HepG2 (cell line): ENCODE measurements at regions not wholly inside any gene's neighbourhood (a gene's known extent, or its start where the extent isn't known, plus 50 kb on each side); places are given as distances from the start of the nearest gene placed in this dataset.

Experiments used
- ATAC-seq: fragments of 200-7000 bp; cut with Tn5 transposase; 3 replicates; pipeline ENCODE4 v1.9.1; 2020; ENCODE audit warnings: mild to moderate bottlenecking, moderate library complexity
- BruUV-seq: library from RNA; stranded (reverse); fragments of 400-500 nt; replicated peaks from 2 replicates; lab custom pipeline; 2021; lab: Mats Ljungman, UMichigan
- CTCF ChIA-PET: fragments of 300-600 bp; formaldehyde crosslinking; extraction: SDS; loops from one replicate; lab custom pipeline; 2021; ENCODE audit warnings: low total read pairs, inconsistent platforms, low intra/inter-chr PET ratio; lab: Yijun Ruan, JAX
- POLR2A ChIA-PET: fragments of 350-600 bp; sonication (Branson Sonifier 250); formaldehyde crosslinking; loops from one replicate; lab custom pipeline; 2020; ENCODE audit warnings: antibody characterized with exemption, inconsistent platforms; lab: Yijun Ruan, JAX
- DNase-seq: peaks from one replicate; pipeline ENCODE4 v3.0.0-alpha.2; 2015; ENCODE audit warnings: low spot score
- FAIRE-seq: peaks from 3 replicates; lab custom pipeline; 2011; peaks lifted over from hg19 to GRCh38; lab: Jason Lieb, UNC
- H2AFZ ChIP-seq: one replicate; pipeline ENCODE4 v1.6.1; 2011; ENCODE audit warnings: low read length, inconsistent platforms
- H3K27ac ChIP-seq: fragments of 300-600 bp; 3 replicates; pipeline ENCODE4 v1.8.0; 2011; ENCODE audit warnings: mixed run types, mild to moderate bottlenecking, mixed read lengths, low read length, inconsistent platforms; ENCODE audit not compliant: insufficient read depth; ENCODE audit errors: extremely low read length
- H3K27me3 ChIP-seq, 2 experiments: fragments of 200-600 bp in 1 of 2; 2 replicates in 1 of 2; 3 replicates in 1 of 2; pipeline versions ENCODE4 v1.6.0 to v1.8.0; 2011; ENCODE audit warnings: low read length in 2 of 2, mild to moderate bottlenecking in 2 of 2, moderate library complexity in 2 of 2, inconsistent platforms in 1 of 2; ENCODE audit not compliant: insufficient read depth in 2 of 2, control insufficient read depth in 1 of 2
- H3K36me3 ChIP-seq, 2 experiments: fragments of 200-600 bp in 1 of 2; replicated peaks in 1 of 2; 2 replicates in 1 of 2; 3 replicates in 1 of 2; pipeline versions ENCODE4 v1.5.1 to v1.8.0; 2011; ENCODE audit warnings: low read length in 2 of 2, inconsistent platforms in 1 of 2; ENCODE audit not compliant: insufficient read depth in 2 of 2, control insufficient read depth in 1 of 2
- H3K4me1 ChIP-seq: 2 replicates; pipeline ENCODE4 v1.5.1; 2012; ENCODE audit warnings: low read length, inconsistent platforms; ENCODE audit not compliant: insufficient read depth
- H3K4me2 ChIP-seq: 2 replicates; pipeline ENCODE4 v1.6.0; 2011; ENCODE audit warnings: low read depth, low read length, inconsistent platforms
- H3K4me3 ChIP-seq, 3 experiments: fragments of 200-600 bp in 1 of 3; sonication (generic), shearing (Covaris generic) in 1 of 3; replicated peaks in 1 of 3; 2 replicates each; pipeline ENCODE4 v1.5.1; 2011 to 2016; ENCODE audit warnings: low read length in 3 of 3, inconsistent platforms in 2 of 3, low read depth in 2 of 3, mild to moderate bottlenecking in 2 of 3, control low read depth in 1 of 3, mixed read lengths in 1 of 3; ENCODE audit not compliant: insufficient read depth in 1 of 3
- H3K79me2 ChIP-seq: one replicate; pipeline ENCODE4 v1.6.1; 2011; ENCODE audit warnings: low read length, inconsistent platforms; ENCODE audit not compliant: insufficient read depth
- H3K9ac ChIP-seq: 2 replicates; pipeline ENCODE4 v1.6.0; 2011; ENCODE audit warnings: mild to moderate bottlenecking, low read depth, low read length, inconsistent platforms; ENCODE audit not compliant: insufficient read depth
- H3K9me3 ChIP-seq: 2 replicates; pipeline ENCODE4 v1.5.1; 2012; ENCODE audit warnings: mild to moderate bottlenecking, low read length
- H4K20me1 ChIP-seq: 2 replicates; pipeline ENCODE4 v1.6.0; 2011; ENCODE audit warnings: inconsistent platforms, mild to moderate bottlenecking, low read length, moderate library complexity; ENCODE audit not compliant: insufficient read depth
- DMAP1 ChIP-seq: IDR thresholded peaks from 2 replicates; pipeline ENCODE4 v1.6.1; 2016
- HES4 ChIP-seq: sonication (generic); formaldehyde crosslinking; IDR thresholded peaks from 2 replicates; pipeline ENCODE4 v1.9.0; 2021; ENCODE audit warnings: mild to moderate bottlenecking, missing genetic modification reagents, borderline replicate concordance
- MIER2 ChIP-seq: IDR thresholded peaks from 2 replicates; pipeline ENCODE4 v1.6.1; 2016; ENCODE audit warnings: missing biosample characterization, missing genetic modification reagents
- MYC ChIP-seq: sonication (generic); formaldehyde crosslinking; IDR thresholded peaks from 2 replicates; pipeline ENCODE4 v1.9.0; 2021; ENCODE audit warnings: missing genetic modification reagents, borderline replicate concordance
- NCOR1 ChIP-seq: fragments of 200-600 bp; sonication (generic); IDR thresholded peaks from 2 replicates; pipeline ENCODE4 v1.7.0; 2017; ENCODE audit warnings: antibody characterized with exemption, low read length, borderline replicate concordance
- NFE2L1 ChIP-seq: sonication (generic); formaldehyde crosslinking; IDR thresholded peaks from 2 replicates; pipeline ENCODE4 v1.4.0; 2020; ENCODE audit warnings: missing genetic modification reagents, mild to moderate bottlenecking, borderline replicate concordance
- PPARG ChIP-seq: conservative IDR thresholded peaks from 2 replicates; pipeline ENCODE4 v1.6.1; 2016; ENCODE audit warnings: missing biosample characterization, missing genetic modification reagents
- PRDM10 ChIP-seq: sonication (generic); formaldehyde crosslinking; IDR thresholded peaks from 2 replicates; pipeline ENCODE4 v1.4.0; 2020; ENCODE audit warnings: low read depth, missing genetic modification reagents
- TCF7 ChIP-seq: sonication (generic); IDR thresholded peaks from 2 replicates; pipeline ENCODE4 v1.6.1; 2016; ENCODE audit warnings: antibody characterized with exemption, low read depth
- TEAD2 ChIP-seq: sonication (generic); formaldehyde crosslinking; IDR thresholded peaks from 2 replicates; pipeline ENCODE4 v1.9.0; 2021; ENCODE audit warnings: missing genetic modification reagents
- XBP1 ChIP-seq: sonication (generic); formaldehyde crosslinking; IDR thresholded peaks from 2 replicates; pipeline ENCODE4 v1.5.0; 2020; ENCODE audit warnings: missing genetic modification reagents
- ZFY ChIP-seq: sonication (generic); formaldehyde crosslinking; IDR thresholded peaks from 2 replicates; pipeline ENCODE4 v1.4.0; 2020; ENCODE audit warnings: missing genetic modification reagents
- ZNF503 ChIP-seq: sonication (generic); formaldehyde crosslinking; IDR thresholded peaks from 2 replicates; pipeline ENCODE4 v1.4.0; 2020; ENCODE audit warnings: missing genetic modification reagents
- ZNF572 ChIP-seq: sonication (generic); formaldehyde crosslinking; IDR thresholded peaks from 2 replicates; pipeline ENCODE4 v1.5.1; 2020; ENCODE audit warnings: mild to moderate bottlenecking, missing genetic modification reagents
- ZSCAN12 ChIP-seq: sonication (generic); formaldehyde crosslinking; IDR thresholded peaks from 2 replicates; pipeline ENCODE4 v1.9.0; 2021; ENCODE audit warnings: mild to moderate bottlenecking, missing genetic modification reagents
- ZSCAN31 ChIP-seq: sonication (generic); formaldehyde crosslinking; IDR thresholded peaks from 2 replicates; pipeline ENCODE4 v1.5.0; 2020; ENCODE audit warnings: low read depth, mild to moderate bottlenecking, missing genetic modification reagents
- WGBS: methylation state at CpG from one replicate; pipeline ENCODE4 v1.1.6; 2017; ENCODE audit warnings: low lambda C conversion rate; 5-methylcytosine and 5-hydroxymethylcytosine counted together
- in situ Hi-C: cut with HindIII; loops from 2 replicates; pipeline ENCODE4 v1.10.0; 2017; ENCODE audit warnings: low pct_unique_long_range_greater_than_20kb; ENCODE audit not compliant: extremely low pct_ligation_motif_present
- intact Hi-C: fragments of 100-400 bp; cut with micrococcal nuclease; formaldehyde crosslinking; loops from one replicate; pipeline ENCODE4 v1.10.0; 2022; ENCODE audit not compliant: unreplicated experiment

- Histone ChIP-seq H3K79me2 (no peaks in the 10 kb centered on the region), H3K36me3 (no peaks in the 10 kb centered on the region), H3K27me3 (no peaks in the 10 kb centered on the region), H3K4me1 (no peaks in the 10 kb centered on the region), H3K27ac (no peak overlapping the region), H3K9ac (no peak overlapping the region), H3K4me3 (no peak overlapping the region), H3K9me3 (no peaks in the 10 kb centered on the region)
- intact Hi-C loops = no loop called here
- in situ Hi-C loops = no loop called here
- ChIA-PET CTCF (no interaction called here), POLR2A (no interaction called here)
- BruUV-seq = no TSS peak
- ATAC-seq = no peak
- TF ChIP-seq NCOR1 = no peak
- no peak for TF ChIP-seq ZNF572
- TF ChIP-seq TEAD2 (CRISPR knock-in tag) = no peak
- TF ChIP-seq DMAP1 (CRISPR knock-in tag) = no peak
- TF ChIP-seq, all 625 proteins: peak for 0
- no peak for FAIRE-seq
- Histone ChIP-seq H3K4me2 (no peak overlapping the region), H4K20me1 (no peaks in the 10 kb centered on the region), H2AFZ (no peak overlapping the region)
- 1% methylated on average over 4 of the region's 4 CpGs for WGBS
- no peak for DNase-seq
Observed at GRCh38 chr7:84583331-84583730, 388.7 kb upstream of the SEMA3A start.

- POLR2A ChIA-PET = no interaction called here
- no peaks in the 10 kb centered on the region for H3K27me3 ChIP-seq
- no peak for ATAC-seq
- no peak for DNase-seq
- intact Hi-C loops (no loop called here), in situ Hi-C loops (no loop called here)
- FAIRE-seq = no peak
- H3K27ac ChIP-seq = no peak overlapping the region
- H3K79me2 ChIP-seq = no peaks in the 10 kb centered on the region
- WGBS = 73% methylated on average over 3 of the region's 3 CpGs
- H3K9me3 ChIP-seq = no peaks in the 10 kb centered on the region
- H3K36me3 ChIP-seq = no peaks in the 10 kb centered on the region
- no peaks in the 10 kb centered on the region for H4K20me1 ChIP-seq
- no peak overlapping the region for H3K4me3 ChIP-seq
- H3K4me1 ChIP-seq = no peaks in the 10 kb centered on the region
- no peak overlapping the region for H3K4me2 ChIP-seq
- BruUV-seq = no TSS peak
- no peak overlapping the region for H2AFZ ChIP-seq
- H3K9ac ChIP-seq = no peak overlapping the region
- CTCF ChIA-PET = no interaction called here
- no peak for TF ChIP-seq ZSCAN12 (CRISPR knock-in tag)
- TF ChIP-seq ZFY (CRISPR knock-in tag) = no peak
- no peak for TF ChIP-seq MIER2
- no peak for TF ChIP-seq PRDM10 (CRISPR knock-in tag)
- no peak for TF ChIP-seq PPARG (CRISPR knock-in tag)
- no peak for TF ChIP-seq NFE2L1 (CRISPR knock-in tag)
- TF ChIP-seq MYC = no peak
- TF ChIP-seq TCF7 = no peak
- no peak for TF ChIP-seq ZSCAN31 (CRISPR knock-in tag)
- TF ChIP-seq XBP1 (CRISPR knock-in tag) = no peak
- TF ChIP-seq ZNF503 (CRISPR knock-in tag) = no peak
- no peak for TF ChIP-seq HES4
Observed at GRCh38 chr7:84582747-84583146, 388.2 kb upstream of the SEMA3A start.
